HTR-8/SVneo (cell line): ENCODE measurements at regions not wholly inside any gene's neighbourhood (a gene's known extent, or its start where the extent isn't known, plus 50 kb on each side); places are given as distances from the start of the nearest gene placed in this dataset.
"Not testable (repeated sequence)": the region's sequence is repeated elsewhere in the genome, so short reads cannot be mapped to it uniquely, and the experiment has no call there.

Experiments used
- DNase-seq: peaks from one replicate; pipeline ENCODE4 v3.0.0; 2011; ENCODE audit warnings: low spot score, mixed read lengths; ENCODE audit not compliant: insufficient read length
- FAIRE-seq: peaks from 2 replicates; lab custom pipeline; 2011; peaks lifted over from hg19 to GRCh38; lab: Jason Lieb, UNC

DNA sequence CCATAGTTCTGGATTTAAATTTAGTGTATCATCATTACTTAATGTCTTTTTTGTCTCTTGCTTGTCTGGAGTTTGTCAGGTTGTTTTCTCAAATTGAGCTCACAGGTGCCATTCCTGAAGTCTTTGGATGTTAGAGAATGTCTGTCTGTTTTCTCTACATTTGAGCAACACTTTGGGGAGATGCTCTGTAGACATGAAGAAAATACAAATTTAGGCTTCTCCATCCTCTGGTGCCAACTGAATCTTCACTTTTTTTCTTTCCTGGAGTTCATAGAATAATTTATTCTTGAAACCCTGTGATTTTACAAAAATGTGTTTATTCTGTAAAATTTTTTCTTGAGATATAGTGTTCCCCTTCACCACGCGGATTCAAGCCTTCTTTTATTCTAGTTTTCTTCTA, 256.4 kb upstream of the HDAC4 start:
- FAIRE-seq (no peak), DNase-seq (no peak)

- no peak for FAIRE-seq
- no peak for DNase-seq
These were observed 253.4 kb upstream of the HDAC4 start for GRCh38 chr2:239654266-239654665.

DNA sequence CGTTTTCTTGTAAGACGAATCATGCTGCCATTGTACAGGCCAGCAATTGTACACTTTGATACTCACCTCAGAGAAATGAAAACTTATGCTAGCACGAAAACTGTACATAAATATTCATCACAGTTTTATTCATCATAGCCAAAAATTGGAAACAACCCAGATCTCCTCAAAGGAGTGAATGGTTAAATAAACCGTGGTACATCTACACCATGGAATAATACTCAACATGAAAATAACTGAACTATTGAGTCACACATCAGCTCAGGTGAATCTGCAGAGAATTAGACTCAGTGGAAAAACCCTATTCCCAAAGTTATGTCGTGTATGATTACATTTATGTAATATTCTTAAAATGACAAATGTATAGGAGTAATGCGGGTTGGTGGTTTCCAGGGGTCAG, 251.0 kb upstream of the HDAC4 start:
- FAIRE-seq (no peak), DNase-seq (no peak)

DNA sequence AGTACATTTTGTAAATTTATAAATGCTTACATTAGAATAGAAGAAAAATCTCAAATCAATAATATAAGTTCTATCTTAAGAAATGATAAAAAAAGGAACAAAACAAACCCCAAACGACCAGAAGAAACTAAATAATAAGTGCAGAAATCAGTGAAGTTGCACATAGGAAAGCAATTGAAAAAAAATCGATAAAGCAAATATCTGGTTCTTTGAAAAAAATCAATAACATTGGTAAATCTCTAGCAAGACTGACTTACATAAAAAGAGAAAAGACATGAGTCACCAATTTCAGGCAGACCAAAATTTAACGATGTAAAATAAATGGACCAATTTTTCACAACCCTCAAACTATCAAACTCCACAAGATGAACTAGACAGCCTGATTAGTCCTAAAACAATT, 249.9 kb upstream of the HDAC4 start:
- DNase-seq (no peak), FAIRE-seq (no peak)

GRCh38 chr2:239649309-239649708, 248.5 kb upstream of the HDAC4 start:
- FAIRE-seq (no peak), DNase-seq (no peak)

DNA sequence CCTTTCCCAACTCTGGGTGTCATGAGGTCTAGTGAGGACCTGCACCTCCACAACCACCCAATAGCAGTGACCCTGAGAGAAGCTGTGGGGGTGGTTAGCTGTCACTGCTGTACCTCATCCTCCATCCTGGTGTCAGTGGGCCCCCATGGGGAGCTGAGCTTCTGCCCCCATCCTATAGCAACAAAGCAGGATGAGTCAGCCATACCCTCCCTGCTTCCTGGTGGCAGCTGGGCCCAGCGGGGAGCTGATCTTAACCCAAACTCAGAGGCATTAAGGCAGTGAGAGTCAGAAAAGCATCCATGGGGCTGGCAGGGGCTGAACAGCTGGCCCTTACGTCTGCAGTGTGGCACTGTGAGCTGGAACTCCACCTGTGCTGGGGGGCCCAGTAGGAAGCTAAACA, 247.8 kb upstream of the HDAC4 start:
- no peak for DNase-seq
- no peak for FAIRE-seq

GRCh38 chr2:239647052-239647819, 246.4 kb upstream of the HDAC4 start:
- FAIRE-seq (no peak), DNase-seq (no peak)

- FAIRE-seq (no peak), DNase-seq (no peak)
These were observed 245.4 kb upstream of the HDAC4 start for GRCh38 chr2:239646184-239646583.

GRCh38 chr2:239644594-239644993, 243.8 kb upstream of the HDAC4 start:
- not testable (repeated sequence) for FAIRE-seq, DNase-seq

- DNase-seq (peak; percentile 41), FAIRE-seq (no peak)
These were observed 243.2 kb upstream of the HDAC4 start for GRCh38 chr2:239644011-239644410.

DNA sequence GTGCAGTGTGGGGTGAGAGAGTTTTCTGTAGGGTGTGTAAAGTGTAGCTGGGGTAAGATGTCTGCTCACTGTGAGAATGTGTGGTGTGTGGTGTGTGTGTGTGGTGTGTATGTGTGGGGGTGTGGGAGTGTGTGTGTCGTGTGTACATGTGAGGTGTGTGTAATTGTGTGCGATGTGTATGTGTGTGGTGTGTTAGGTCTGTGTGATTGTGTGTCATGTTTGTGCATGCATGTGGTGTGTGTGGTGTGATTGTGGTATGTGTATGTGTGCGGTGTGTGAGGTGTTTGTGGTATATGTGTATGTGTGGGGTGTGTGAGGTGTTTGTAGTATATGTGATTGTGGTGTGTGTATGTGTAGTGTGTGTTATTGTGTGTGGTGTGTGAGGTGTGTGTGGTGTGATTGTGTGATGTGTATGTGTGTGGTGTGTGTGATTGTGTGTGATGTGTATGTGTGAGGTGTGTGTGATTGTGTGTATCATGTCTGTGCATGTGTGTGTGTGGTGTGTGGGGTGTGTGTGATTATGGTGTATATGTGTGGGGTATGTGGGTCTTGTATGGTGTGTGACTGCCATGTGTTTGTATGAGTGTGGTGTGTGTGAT, 241.7 kb upstream of the HDAC4 start:
- FAIRE-seq: peak; percentile 100

DNA sequence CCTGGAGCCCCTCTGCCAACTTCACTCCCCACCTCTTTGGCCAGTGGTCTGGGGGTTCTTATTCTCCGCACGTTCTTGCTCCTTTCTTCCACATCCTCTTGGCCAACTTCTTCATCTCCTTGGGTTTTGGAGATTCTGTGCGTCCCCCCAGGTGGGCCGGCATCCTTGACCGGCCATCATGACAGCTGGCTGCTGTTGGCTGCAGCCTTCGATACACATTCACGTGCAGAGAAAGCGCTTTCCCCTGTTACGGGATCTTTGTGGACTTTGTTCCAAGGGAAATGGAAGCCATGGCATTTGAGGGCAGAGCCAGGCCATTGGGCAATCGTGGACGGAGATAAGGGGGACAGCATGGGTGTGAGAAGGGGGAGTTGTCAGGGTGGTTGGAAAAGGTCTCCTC, 241.1 kb upstream of the HDAC4 start:
- FAIRE-seq, DNase-seq: not testable (repeated sequence)

More for the DNA sequence above, 241.7 kb upstream of the HDAC4 start:
- no peak for DNase-seq

DNA sequence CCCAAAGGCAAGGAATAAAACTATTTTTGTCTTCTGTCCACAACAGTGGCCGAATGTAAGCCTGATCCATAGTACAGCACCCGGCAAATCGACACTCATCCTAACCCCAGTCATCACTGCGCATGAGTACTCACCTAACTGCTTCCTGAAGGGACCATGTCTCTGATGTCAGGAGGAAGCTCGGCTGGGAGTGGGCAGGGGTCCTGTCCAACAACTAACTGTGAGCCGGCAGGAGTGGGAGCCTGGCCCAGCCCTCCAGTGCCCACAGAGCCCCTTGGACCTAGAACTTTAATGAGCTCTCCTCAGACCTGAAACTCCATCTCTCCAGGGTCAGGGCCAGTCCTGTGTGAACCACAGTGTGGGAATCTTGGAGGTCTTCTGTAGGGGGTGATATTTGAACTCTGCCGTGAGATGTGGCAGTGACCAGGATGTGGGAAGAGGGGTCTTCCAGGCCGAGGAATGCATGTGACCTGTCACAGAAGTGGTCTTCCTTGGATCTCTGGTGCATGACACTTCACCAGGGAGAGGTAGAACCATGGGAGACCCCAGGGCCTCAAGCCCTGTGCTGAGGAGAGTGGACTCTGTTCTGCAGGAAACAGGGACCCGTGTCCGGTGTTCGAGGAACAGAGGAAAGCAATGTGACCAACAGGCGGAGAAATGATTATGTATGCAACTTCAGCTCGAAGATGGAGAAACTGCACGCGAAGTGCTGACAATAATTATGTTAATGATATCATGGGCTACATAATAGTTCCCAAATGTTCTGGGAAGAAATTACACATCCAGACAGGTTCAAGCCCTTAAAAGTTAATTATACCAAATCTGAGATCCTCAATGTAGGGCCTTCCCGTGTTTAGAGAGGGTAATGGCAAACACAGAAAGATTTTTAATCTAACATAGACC, 240.1 kb upstream of the HDAC4 start:
- FAIRE-seq (no peak), DNase-seq (no peak)

- DNase-seq: no peak
These were observed 239.4 kb upstream of the HDAC4 start for GRCh38 chr2:239640210-239640609.

DNA sequence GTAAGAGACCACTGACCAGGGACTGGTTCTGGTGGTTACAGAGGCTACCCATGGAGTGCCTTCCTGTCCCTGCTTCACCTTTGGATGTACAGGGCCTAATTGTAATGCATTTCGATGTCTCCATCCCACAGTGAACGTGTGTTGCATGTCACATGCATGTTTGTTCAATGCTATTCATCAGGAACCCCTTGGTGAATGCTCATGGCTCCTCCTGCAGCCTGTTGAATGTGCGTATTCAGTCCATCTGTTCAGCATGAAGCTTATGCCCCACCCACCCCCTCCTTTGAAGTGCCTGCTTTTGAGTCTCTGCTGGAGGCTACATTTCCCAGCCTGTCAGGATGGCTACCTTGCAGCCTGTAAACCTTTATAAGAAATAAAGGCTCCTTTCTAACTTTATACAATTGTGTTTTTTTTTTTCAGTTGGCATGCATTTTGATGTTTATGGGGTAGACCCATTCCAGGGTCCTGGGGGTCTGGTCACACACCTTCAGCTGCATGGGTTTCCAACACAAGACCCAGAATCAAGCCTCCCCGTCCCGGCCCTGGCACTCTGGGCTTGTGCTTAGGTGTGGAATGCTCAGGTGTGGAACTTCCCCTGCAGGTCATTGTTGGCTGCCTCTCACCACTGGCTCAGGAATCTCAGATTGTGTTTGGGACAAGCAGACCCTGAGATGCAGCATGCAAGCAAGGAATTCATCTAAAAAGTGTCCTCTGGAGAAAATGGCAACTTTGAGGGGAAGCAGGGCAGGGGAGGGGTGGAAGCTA, 238.8 kb upstream of the HDAC4 start:
- no peak for DNase-seq
- FAIRE-seq: no peak

More at GRCh38 chr2:239640210-239640609, 239.4 kb upstream of the HDAC4 start:
- no peak for FAIRE-seq

DNA sequence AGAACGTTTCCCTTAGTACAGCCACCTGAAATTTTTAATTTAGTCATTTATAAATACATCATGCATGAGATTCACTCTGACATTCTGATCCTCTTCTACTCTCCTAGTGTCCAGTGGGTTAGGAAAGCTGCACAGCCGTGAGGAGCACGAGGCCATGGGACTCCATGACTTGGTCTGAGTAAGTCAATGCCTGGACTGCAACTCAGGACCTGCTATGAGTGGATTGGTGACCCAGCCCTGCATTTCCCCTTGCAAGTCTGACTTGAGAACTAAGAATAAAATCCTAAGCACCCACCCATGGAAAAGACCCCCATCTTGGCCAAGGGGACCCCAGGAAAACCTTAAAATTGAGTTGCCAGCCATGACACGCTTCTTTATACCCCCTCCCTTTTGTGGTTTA, 237.6 kb upstream of the HDAC4 start:
- FAIRE-seq: no peak

DNA sequence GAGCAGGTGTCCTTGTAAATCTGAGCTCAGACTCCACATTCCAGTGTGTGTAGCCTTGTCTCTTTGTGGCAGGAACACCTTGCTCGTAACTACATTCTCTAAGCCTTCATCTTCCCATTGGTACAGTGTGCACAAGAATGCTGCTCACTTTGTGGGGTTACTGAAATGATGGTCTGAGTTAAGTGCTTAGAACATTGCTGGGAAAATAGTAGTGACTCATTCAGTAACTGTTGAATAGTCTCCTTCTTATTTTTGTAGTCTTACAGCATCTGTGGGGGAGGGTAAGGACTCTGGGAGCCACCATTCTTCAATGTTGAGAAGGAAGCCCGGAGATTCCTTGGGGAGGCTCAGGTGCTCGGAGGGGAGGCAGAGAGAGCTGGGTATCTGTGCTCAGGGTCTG, 236.0 kb upstream of the HDAC4 start:
- DNase-seq: no peak

More for the DNA sequence above, 237.6 kb upstream of the HDAC4 start:
- no peak for DNase-seq

DNA sequence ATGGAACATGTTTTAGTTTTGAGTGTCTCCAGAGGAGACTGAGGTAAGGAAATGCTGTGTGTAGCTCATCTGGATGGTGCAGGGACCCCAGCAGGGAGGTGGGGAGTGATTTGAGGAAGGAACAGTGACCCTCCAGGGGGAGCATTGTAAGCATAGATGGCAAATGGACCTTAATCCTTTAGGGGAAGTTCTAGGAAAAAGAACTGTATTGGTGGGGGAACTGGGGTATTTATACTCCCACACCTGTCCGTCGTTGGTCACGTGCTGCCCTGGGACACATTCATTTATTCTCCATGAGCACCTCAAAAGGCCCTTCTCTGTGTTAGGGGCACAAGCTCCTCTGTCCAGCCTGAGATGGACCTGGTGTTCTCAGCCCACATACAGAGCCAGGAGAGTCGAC, 233.9 kb upstream of the HDAC4 start:
- FAIRE-seq: no peak
- DNase-seq: no peak

More for the DNA sequence above, 236.0 kb upstream of the HDAC4 start:
- no peak for FAIRE-seq

GRCh38 chr2:239630618-239631286, 229.9 kb upstream of the HDAC4 start:
- peak; percentile 77 for DNase-seq
- FAIRE-seq: no peak
